GM21528 (cell line): ENCODE measurements at regions not wholly inside any gene's neighbourhood (a gene's known extent, or its start where the extent isn't known, plus 50 kb on each side); places are given as distances from the start of the nearest gene placed in this dataset.

Experiments
- ATAC-seq: cut with Tn5 transposase; IDR thresholded peaks from one replicate; pipeline ENCODE4 v1.9.1; 2021; ENCODE audit warnings: mild to moderate bottlenecking, moderate library complexity; ENCODE audit not compliant: unreplicated experiment, low FRiP score

DNA sequence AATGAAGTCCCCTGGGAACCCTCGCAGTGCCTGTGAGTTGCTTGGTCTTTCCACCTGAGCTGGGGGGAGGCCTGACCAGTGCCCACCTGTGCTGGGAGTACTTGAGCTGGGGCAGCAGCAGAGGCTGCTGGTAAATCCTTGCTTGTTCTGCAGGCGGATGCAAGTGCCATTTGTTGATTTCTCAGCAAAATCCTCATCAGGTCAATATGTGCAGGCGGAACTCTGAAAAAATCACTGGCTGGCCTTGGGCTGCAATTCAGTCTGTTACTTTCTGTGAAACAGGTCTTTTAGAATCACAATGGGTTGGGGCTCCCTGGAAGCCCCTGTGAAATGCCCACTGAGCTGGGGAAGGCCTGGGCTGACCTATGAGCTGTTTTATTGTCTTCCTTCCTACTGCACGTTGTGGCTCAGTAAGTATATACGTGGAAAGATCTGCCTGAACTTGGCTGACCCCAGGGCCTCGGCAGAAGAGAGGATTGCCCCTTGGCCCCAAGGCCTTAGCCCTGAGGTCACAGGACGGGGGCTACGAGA, 182.0 kb upstream of the RGMA start:
- no peak for ATAC-seq

DNA sequence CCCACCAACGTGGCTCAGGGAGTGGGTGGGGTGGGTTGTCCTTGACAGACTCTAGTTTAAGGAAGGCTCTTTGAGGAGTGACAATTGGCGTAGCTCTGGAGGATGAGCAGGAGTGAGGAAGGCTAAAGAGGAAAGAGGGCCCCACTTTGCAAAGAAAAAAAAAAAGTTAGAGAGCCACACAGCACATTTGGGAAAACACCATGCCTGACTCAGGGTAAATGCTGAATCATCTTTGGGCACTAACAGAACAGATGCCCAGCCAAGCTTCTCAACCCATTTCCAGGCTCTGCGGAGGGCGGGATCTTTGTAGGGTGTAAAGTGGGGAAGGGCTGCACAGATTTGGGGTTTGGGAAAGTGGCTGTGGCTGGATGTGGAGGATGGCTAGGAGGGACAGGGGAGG, 179.1 kb upstream of the RGMA start:
- no peak for ATAC-seq

DNA sequence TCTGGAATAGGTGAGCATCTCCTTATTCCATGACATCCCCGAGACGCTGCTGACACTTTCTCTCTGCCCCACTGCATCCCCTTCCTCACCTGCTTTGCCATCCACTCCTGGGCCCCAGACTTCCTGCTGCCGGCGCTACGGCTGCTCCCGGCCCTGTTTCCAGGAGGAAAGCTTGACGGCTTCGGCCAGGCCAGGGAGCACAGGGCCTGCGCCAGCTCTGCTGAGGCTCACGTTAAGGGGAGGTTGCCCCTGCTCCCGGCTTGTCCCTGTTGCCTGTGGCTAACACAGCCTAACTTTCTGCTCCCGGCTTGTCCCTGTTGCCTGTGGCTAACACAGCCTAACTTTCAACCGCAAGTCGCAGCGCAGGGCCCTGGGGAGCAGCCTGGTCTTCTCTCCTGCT, 177.3 kb upstream of the RGMA start:
- no peak for ATAC-seq

DNA sequence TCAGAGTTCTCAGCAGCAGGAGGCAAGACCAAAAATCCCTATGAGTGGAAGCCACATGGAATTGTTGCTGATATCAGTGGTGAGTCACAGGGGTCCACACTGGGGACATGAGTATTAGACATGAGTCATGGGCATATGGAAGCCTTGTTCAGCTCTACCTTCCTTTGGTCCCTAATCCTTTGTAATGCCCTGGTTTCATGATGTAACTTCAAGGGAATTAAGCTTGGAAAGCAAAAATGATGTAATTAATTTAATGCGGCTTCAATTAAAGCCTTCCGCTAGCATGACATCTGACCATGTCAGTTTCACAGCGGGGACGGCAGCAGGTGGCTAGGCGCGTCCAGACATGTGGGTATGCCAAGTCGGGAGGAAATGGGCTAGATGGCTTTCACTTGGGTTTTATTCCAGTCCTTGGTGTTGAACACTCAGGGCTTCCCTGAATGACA, 176.1 kb upstream of the RGMA start:
- no peak for ATAC-seq

DNA sequence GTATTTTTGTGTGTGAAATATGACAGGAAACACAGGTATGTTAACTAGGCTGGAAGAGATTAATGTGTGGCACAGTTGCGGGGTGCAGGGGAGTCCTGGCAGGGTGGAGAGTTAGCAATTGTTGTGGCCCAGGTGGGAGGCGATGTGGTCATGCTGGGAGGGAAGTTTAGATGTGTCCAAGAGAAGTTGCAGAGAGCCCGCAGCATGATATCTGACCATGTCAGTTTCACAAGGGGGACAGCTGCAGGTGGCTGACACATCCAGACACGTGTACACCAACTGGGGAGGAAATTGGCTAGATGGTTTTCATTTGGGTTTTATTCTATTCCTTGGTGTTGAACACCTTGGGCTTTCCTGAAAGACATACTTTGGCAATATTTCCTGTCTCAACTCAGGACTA, 172.8 kb upstream of the RGMA start:
- no peak for ATAC-seq

DNA sequence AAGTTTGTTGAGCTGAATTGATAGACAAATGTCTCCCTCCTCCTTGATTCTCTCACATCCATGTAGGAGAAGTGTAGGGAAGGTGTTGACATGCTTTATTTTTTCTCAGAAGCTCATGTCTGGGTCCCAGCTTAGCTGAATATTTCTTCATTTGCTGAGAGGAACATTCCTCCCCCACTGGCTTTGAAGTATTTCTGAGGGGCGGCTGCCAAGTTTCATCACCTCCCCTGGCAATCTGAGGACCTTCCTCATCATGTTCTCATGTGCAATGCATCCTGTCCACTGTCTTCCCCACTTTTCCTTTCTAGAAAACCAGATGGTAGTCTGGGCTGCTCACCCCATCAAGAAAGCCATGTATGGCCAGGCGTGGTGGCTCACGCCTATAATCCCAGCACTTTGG, 168.9 kb upstream of the RGMA start:
- no peak for ATAC-seq

DNA sequence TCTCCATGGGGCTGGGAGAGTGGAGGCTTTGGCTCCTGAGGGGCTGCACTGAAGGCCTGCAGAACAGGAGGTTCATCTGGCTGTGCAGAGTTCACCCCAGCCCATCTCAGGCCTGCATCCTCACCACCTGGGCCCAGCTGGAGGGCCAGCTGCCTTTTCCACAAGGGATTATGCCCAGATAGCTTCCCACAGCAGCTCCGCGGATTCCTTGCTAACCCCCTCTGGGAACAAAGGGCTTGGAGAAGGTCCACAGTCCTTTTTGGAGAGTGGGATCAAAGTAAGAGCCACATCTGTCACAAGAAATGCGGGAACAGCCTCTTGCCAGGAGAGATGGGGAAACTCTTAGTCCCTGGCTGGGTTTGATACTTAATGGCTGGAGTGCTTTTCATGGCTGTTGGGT, 164.7 kb upstream of the RGMA start:
- no peak for ATAC-seq

DNA sequence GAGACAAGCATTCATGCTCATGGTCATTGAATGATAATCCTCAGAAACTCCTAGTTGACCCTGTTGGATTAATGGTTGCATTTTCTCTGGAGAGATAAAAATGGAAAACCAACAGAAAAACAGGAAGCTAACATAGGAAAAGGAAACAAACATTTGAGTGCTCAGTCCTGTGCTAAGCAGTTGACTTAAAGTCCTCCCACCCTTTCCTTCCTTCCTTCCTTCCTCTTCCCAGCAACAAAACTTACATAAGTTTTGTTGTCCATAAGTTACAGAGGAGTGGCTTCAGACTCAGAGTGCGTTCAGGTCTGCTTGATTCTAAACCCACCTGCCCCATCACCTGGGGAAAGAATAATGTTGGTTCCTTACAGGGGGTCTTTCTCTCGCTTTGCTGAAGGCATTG, 163.8 kb upstream of the RGMA start:
- no peak for ATAC-seq

DNA sequence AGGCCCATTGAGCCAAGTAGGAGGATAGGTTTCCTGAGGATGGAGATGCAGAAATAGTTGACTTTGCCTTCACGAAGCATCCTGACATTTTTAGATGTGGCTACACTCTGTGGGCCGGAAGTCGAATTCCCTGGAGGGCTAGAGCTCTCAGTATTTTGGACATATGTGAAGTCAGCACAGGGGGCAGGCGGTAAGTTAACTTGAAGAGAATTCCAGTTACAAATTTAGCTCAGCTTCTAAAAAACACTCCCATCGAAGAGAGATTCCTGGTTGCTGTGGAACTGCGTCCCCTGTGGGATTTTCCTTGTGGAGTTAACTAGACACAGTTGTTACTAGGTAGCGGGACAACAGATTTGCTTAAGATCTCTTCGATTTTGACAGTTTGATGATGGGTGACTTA, 161.9 kb upstream of the RGMA start:
- ATAC-seq: no peak

DNA sequence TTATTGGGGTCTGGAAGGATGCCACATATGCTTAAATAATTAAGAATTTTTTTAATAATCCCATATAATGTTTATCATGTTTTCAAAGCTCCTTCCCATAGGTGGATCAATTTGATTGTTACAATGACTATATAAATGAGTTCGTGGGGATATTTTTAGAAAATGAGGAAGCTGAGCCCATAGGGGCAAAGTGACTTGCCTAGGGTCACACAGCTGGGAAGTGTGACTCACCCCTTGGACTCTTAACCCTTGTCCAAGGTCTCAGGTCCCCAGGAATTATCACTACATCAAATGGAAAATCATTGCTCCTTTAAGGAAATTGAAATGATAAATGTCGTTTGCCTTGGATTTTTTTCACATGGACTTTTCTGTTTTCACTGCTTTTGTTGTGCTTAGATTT, 161.2 kb upstream of the RGMA start:
- ATAC-seq: no peak

DNA sequence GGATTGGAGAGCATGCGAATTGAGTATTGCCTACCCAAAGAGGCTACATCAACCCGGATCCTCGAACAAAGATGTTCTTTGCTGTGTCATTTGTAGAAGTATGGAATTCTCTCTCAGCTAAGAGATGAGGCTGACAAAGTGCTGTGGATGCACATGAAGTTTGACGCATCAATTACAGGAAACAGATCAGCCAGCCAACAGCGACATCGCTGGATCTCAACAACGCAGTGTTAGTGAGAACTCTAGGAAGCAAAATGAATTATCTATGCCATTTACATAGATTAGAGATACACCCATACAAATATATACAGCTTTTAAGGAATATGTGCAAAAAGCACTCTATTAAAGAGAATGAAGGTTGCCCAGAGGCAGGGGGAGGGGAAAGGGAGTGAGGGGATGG, 160.6 kb upstream of the RGMA start:
- ATAC-seq: no peak

DNA sequence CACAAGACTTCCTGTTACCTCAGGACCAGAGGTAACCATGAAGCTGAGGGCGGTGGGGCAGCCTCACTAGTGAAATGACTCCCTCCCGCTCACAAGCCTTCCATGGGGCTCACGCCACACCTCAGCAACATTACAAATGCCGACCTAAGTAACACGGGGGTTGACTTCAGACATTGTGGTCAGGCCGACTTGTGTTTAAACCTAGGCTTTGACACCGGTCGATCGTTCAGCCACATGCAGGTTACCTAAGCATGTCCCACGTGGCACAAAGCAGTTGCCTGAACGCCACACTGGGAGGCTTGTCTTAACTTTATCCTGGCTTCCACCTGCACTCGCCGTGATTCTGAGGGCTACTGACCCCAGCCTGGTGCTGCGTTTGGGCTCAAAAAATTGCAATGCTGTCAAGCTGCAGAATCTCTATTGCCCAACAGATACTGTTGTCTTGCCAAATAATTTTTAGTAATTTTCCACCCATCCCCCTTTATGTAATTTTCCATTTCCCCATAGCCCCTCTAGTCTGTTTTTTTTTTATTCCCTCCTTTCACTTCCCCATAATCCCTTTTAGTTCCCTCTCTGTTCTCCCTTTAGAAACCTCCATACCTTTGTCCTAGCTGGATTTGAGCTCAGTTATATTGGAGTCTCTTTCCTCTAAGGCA, 158.6 kb upstream of the RGMA start:
- ATAC-seq: no peak

DNA sequence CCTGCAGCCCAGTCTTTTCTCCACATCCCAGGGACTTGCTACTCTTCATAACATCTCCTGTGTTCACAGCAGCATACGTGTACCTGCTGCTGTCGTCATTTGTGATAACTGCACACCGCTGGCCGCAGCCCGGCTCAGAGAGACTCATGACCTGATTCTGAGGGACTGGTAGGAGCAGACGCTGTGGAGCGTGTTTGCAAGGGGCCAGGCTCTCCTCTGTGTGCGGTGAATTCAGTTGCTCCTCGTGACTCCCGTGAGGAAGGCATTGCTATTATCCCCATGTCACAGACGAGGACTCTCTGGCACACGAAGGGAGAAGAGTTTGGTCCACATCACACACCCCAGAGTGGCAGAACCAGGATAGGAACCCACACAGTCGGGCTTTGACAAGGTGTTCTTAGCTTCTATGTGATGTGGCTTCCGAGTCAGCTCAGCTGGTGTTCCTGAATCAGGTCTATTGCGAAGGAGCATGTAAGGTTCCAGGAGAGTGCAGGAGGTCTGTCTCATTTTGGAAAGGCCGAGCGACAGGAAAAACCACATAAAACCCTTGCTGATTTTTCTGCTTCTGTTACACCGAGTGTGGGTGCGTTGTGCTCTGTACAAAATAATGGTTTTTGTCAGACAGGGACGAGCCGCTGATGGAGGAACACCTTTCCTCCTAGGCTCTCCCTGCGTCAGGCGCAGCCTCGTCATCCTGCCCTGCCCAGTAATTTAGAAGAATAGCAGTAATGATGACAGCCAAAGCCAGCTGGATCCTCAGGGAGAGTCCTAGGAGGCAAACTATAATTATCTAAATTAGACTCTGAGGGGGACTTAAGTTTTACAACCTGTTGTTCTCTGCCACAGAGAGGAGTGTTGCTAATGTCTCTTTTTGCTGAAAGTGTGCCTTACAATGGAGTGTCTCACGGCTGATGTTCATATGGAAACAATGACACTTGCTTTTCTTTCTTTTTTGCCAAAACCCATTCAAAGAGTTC, 157.5 kb upstream of the RGMA start:
- no peak for ATAC-seq

DNA sequence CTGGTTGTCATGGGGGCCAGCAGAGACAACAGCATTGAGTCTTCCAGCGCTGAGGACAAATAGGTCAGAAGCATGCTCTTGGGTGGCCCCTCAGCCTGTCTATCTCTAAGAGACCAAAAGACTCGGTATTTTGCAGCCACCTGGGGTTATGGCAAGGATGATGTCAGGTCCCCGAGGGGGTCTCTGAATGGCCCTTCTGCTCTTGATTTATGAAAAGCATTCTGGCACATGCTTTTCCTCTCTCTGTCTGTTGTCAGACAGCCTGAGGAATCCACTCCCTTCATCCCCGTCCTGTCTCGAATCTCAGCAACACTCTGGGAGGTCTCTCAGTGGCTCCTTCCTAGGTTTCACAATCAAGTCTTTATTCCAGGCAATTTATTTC, 156.6 kb upstream of the RGMA start:
- ATAC-seq: no peak

DNA sequence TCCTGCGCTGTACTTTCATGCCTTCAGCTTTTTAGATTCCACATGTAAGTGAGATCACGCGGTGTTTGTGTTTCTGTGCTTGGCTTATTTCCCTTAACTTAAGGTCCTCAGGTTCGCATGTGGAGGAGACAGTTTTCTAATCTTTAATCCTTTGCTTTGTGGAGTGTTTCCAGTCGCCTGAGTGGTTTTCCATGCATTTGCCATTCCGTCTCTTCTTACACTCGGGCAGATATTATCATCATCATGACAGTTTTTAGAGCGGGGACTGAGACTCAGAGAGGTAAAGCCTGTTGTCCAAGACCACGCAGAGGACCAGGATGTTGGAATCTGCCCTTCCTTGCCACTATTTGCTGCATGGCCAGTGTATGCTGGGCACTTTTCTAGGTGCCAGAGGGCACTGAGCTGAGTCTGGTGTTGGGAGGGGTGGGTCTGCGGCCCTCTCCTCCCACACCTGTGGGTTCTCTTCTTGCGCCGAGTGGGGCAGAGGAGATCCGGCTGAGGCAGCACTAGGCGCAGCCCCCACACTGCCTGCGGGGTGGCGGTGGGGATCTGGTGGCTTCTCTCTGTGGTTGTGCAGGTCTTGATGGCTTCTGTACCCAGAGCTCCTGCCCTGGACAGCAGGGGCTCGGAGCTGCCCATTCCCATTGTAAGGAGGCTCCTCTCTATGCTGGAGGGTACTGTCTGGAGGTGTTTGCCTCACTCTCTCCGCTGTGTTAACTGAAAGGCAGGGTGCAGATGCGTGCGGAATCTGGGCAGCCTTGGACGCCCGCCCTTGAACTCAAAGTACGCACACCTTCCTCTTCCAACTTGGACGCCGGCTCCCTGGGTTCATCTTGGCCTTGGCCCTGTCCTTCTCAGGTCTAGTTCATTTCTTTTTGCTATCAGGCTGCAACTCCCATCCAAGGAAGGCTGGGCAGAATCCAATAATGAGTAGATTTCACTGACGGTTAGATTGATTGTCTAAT, 156.0 kb upstream of the RGMA start:
- no peak for ATAC-seq

DNA sequence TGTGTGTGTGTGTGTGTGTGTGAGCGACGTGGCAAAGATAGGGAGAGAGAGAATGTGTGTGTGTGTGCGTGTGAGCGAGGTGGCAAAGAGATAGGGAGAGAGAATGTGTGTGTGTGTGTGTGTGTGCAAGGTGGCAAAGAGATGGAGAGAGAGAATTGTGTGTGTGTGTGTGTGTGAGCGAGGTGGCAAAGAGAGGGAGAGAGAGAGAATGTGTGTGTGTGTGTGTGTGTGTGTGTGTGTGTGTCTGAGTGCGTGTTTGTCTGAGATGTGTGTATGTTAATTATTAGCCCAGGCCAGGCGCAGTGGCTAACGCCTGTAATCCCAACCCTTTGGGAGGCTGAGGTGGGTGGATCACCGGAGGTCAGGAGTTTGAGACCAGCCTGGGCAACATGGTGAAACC, 154.6 kb upstream of the RGMA start:
- no peak for ATAC-seq

DNA sequence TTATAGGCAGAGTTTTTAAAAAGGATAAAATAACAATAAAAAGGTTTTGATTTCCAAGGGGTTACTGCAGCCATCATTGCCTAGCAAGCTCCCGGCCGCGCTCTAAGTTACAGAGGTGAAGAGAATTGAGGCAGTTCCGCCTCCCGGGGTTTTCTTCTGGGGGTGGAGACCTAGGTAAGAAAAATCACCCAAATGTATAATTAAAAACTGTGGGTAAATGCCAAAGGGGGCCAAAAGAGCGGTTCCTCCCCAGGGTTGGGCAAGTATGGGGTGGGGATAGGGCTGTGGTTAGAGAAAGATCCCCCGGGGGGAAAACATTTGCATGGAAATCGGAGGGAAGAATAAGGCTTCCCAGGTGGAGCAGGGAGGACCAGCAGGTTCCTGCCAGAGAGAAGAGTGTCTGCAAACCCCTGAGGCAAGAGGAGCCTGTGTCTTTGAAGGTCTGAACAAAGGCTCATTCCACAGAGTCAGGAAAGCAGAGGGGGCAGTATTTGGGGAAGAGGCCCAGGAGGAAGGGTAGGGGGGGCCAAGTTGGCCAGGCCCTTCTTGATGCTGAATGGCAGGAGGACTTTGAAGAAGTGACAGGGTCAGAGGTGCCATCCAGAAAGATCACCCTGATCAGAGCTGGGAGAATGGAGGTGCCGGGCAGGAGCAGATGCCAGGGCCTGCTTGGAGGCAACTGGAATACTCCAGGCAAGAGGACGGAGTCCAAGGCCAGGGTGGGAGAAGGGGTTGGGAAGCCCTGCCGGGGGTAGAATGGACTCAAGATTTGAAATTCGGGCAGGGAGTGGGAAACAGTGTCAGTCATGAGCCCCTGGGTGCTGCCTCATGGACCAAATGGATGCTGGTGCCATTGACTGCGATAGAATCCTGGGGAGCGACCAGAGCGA, 152.9 kb upstream of the RGMA start:
- no peak for ATAC-seq

DNA sequence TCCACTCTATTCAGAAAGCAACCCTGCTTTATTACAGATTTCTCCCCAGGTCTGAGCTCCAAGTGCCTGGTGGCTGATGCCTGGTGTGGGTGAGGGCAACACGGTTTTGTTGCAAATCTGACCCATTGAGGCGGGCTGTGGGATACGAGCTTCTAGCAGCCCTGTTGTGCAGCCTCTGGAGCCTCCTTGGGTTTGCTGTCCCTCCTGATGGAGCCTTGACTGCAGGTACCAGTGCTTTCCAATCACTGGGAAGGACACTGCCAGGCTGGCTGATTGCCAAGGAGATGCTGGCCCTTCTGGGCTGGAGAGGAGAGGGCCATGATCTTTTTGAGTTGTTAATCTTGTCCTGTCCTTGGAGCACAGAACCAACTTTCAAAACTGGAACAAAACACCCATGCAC, 151.0 kb upstream of the RGMA start:
- no peak for ATAC-seq

DNA sequence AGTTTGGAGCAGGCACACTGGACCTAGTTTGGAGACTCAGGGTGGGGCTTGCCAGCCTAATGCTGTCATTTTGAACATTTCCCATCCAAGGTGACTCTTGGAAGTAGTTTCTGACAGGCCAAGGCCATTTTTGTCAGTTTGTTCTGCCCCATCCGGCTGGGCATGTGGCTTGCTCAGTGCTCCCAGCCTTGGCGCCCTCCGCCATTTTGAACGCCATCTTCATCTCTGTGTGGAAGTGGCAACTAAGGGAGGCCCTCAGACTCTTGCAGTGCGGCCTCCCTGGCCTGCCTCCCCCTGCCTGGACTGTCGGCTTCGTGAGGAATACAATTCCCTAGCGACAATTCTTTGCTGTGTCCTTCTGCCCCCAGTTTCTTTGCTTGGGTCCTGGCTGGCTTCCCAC, 150.6 kb upstream of the RGMA start:
- no peak for ATAC-seq

DNA sequence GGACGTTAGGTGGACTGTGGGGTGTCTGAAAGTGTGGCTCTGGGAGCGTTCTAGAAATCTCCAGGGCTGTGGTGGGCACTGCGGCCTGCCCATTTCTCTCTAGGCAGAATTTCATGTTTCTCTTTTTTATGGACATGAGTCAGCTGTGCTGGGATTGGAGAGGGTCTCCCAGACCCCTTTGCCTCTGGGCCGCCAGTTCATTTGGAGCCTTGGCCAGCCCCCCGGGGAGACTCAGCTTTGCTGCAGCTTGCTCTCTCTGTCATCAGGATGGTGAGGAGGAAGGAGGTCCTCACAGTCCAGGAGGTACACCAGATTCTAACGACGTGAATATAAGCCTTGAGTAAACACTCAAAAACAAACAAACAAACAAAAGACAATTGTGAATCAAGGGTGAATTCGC, 149.6 kb upstream of the RGMA start:
- ATAC-seq: no peak
